Keratinocyte (primary cell): ENCODE measurements at regions not wholly inside any gene's neighbourhood (a gene's known extent, or its start where the extent isn't known, plus 50 kb on each side); places are given as distances from the start of the nearest gene placed in this dataset.

ENCODE experiments used
- DNase-seq: peaks from one replicate; pipeline ENCODE4 v3.0.0-alpha.2; 2011; ENCODE audit warnings: low read depth, missing footprints, low spot score
- FAIRE-seq: peaks from 2 replicates; lab custom pipeline; 2011; peaks lifted over from hg19 to GRCh38; lab: Jason Lieb, UNC
- H2AFZ ChIP-seq: 2 replicates; pipeline ENCODE4 v1.6.0; 2012; ENCODE audit warnings: low read length, control low read depth, inconsistent platforms; ENCODE audit not compliant: control insufficient read depth
- H3K27ac ChIP-seq: 2 replicates; pipeline ENCODE4 v1.5.1; 2011; ENCODE audit warnings: low read length; ENCODE audit not compliant: control insufficient read depth, insufficient read depth
- H3K27me3 ChIP-seq: 3 replicates; pipeline ENCODE4 v1.6.0; 2011; ENCODE audit warnings: low read length; ENCODE audit not compliant: control insufficient read depth, insufficient read depth; ENCODE audit errors: extremely low read depth
- H3K36me3 ChIP-seq, 2 experiments: 2 replicates in 1 of 2; 3 replicates in 1 of 2; pipeline ENCODE4 v1.5.1; 2011; ENCODE audit warnings: low read length in 2 of 2, mild to moderate bottlenecking in 1 of 2; ENCODE audit not compliant: control insufficient read depth in 2 of 2, insufficient read depth in 2 of 2; ENCODE audit errors: extremely low read depth in 1 of 2
- H3K4me1 ChIP-seq: 3 replicates; pipeline ENCODE4 v1.5.1; 2011; ENCODE audit warnings: low read length; ENCODE audit not compliant: control insufficient read depth, insufficient read depth; ENCODE audit errors: extremely low read depth
- H3K4me2 ChIP-seq: 3 replicates; pipeline ENCODE4 v1.6.0; 2011; ENCODE audit warnings: low read depth, low read length; ENCODE audit not compliant: control insufficient read depth, insufficient read depth; ENCODE audit errors: extremely low read depth
- H3K4me3 ChIP-seq, 3 experiments: fragments of 200-600 bp in 1 of 3; sonication (generic) in 1 of 3; 2 replicates in 2 of 3; 3 replicates in 1 of 3; pipeline ENCODE4 v1.5.1; 2011 to 2016; ENCODE audit warnings: low read length in 3 of 3, mild to moderate bottlenecking in 3 of 3, control low read depth in 2 of 3, inconsistent platforms in 1 of 3, low read depth in 1 of 3, mixed read lengths in 1 of 3, mixed run types in 1 of 3, moderate library complexity in 1 of 3; ENCODE audit not compliant: control insufficient read depth in 2 of 3, insufficient read depth in 2 of 3; ENCODE audit errors: extremely low read depth in 1 of 3
- H3K79me2 ChIP-seq: 2 replicates; pipeline ENCODE4 v1.6.0; 2012; ENCODE audit warnings: low read length; ENCODE audit not compliant: control insufficient read depth, insufficient read depth
- H3K9ac ChIP-seq: 3 replicates; pipeline ENCODE4 v1.6.0; 2011; ENCODE audit warnings: low read length; ENCODE audit not compliant: control insufficient read depth, insufficient read depth; ENCODE audit errors: extremely low read depth
- H3K9me1 ChIP-seq: 3 replicates; pipeline ENCODE4 v1.6.0; 2011; ENCODE audit warnings: low read length; ENCODE audit not compliant: control insufficient read depth, insufficient read depth; ENCODE audit errors: extremely low read depth
- H3K9me3 ChIP-seq: 2 replicates; pipeline ENCODE4 v1.5.1; 2012; ENCODE audit warnings: low read depth, low read length; ENCODE audit not compliant: control insufficient read depth
- H4K20me1 ChIP-seq: 3 replicates; pipeline ENCODE4 v1.6.0; 2011; ENCODE audit warnings: low read length; ENCODE audit not compliant: control insufficient read depth, insufficient read depth; ENCODE audit errors: extremely low read depth
- CTCF ChIP-seq, 3 experiments: IDR thresholded peaks in 1 of 3; conservative IDR thresholded peaks in 1 of 3; optimal IDR thresholded peaks in 1 of 3; 2 replicates in 2 of 3; 3 replicates in 1 of 3; pipeline versions ENCODE3 to v1.5.1; 2011; ENCODE audit warnings: low read length in 3 of 3, mild to moderate bottlenecking in 3 of 3, moderate library complexity in 2 of 3, control low read depth in 1 of 3, inconsistent platforms in 1 of 3; ENCODE audit not compliant: insufficient read depth in 2 of 3; ENCODE audit errors: extremely low read depth in 1 of 3
- EZH2 ChIP-seq: IDR thresholded peaks from one replicate; pipeline ENCODE4 v1.6.1; 2012; ENCODE audit warnings: inconsistent platforms, mild to moderate bottlenecking, low read length, moderate library complexity
- dilution Hi-C: fragments of 300-500 bp; cut with MboI; formaldehyde crosslinking; loops from one replicate; pipeline ENCODE4 v1.7.0; 2020; ENCODE audit warnings: low sequenced_read_pairs; ENCODE audit not compliant: extremely low pct_ligation_motif_present

- dilution Hi-C loops, result no loop called here
- no peaks in the 10 kb centered on the region for H3K36me3 ChIP-seq
- no peak overlapping the region for H3K9ac ChIP-seq
- DNase-seq (no peak), FAIRE-seq (no peak)
- no peak overlapping the region for H2AFZ ChIP-seq
- H3K79me2 ChIP-seq, result no peaks in the 10 kb centered on the region
- H3K4me3 ChIP-seq, result no peak overlapping the region
- no peak overlapping the region for H3K4me2 ChIP-seq
- H3K9me1 ChIP-seq, result no peaks in the 10 kb centered on the region
- no peaks in the 10 kb centered on the region for H3K9me3 ChIP-seq
- H3K27ac ChIP-seq, result no peak overlapping the region
- H3K4me1 ChIP-seq, result no peaks in the 10 kb centered on the region
- no peaks in the 10 kb centered on the region for H4K20me1 ChIP-seq
- TF ChIP-seq EZH2 (no peak), CTCF (optimal IDR thresholded peaks at IDR 0.05 in 1 of 3, IDR thresholded peaks at IDR 0.05 in 1 of 3, conservative IDR thresholded peaks at IDR 0.05 in 1 of 3; ENCODE audit: extremely low read depth in 1 of 3, insufficient read depth in 2 of 3, low read length in 3 of 3) (no peak)
- no peaks in the 10 kb centered on the region for H3K27me3 ChIP-seq
Observed at GRCh38 chr3:154542837-154543236, 112.8 kb upstream of the GPR149 start.

- H3K27ac ChIP-seq, result no peak overlapping the region
- no peaks in the 10 kb centered on the region for H3K36me3 ChIP-seq
- no peaks in the 10 kb centered on the region for H3K79me2 ChIP-seq
- H3K4me2 ChIP-seq, result no peak overlapping the region
- FAIRE-seq (peak; percentile 46), DNase-seq (peak; percentile 9)
- no peaks in the 10 kb centered on the region for H4K20me1 ChIP-seq
- no peaks in the 10 kb centered on the region for H3K9me3 ChIP-seq
- TF ChIP-seq EZH2 (no peak), CTCF (optimal IDR thresholded peaks at IDR 0.05 in 1 of 3, IDR thresholded peaks at IDR 0.05 in 1 of 3, conservative IDR thresholded peaks at IDR 0.05 in 1 of 3; ENCODE audit: extremely low read depth in 1 of 3, insufficient read depth in 2 of 3, low read length in 3 of 3) (no peak)
- H3K27me3 ChIP-seq, result no peaks in the 10 kb centered on the region
- H3K9ac ChIP-seq, result no peak overlapping the region
- no peak overlapping the region for H3K4me3 ChIP-seq
- H3K9me1 ChIP-seq, result no peaks in the 10 kb centered on the region
- H2AFZ ChIP-seq, result no peak overlapping the region
- dilution Hi-C loops, result no loop called here
- H3K4me1 ChIP-seq, result no peaks in the 10 kb centered on the region
Observed at GRCh38 chr3:154540950-154541604, 111.1 kb upstream of the GPR149 start.
